ENCODE measurements at regions not wholly inside any gene's neighbourhood (a gene's known extent, or its start where the extent isn't known, plus 50 kb on each side); places are given as distances from the start of the nearest gene placed in this dataset.

GRCh38 chr20:3318226-3318884, 79.4 kb upstream of the SLC4A11 start:
- no peak for TF ChIP-seq CTCF (conservative IDR thresholded peaks at IDR 0.05 in 1 of 2, IDR thresholded peaks at IDR 0.05 in 1 of 2; ENCODE audit: extremely low read depth in 1 of 2, insufficient read depth in 1 of 2, low read depth in 1 of 2, low read length in 2 of 2)
- TF ChIP-seq EZH2 (IDR thresholded peaks at IDR 0.05; ENCODE audit: borderline replicate concordance, low read length), result no peak
